Adrenal gland (tissue), 5 donors: ENCODE measurements at regions not wholly inside any gene's neighbourhood (a gene's known extent, or its start where the extent isn't known, plus 50 kb on each side); places are given as distances from the start of the nearest gene placed in this dataset.

Experiments used
- CTCF ChIP-seq, 6 experiments: fragments of 450-650 bp in 4 of 6; fragments of 200-600 bp in 2 of 6; sonication (generic) in 1 of 6; IDR thresholded peaks; 1 replicate in 5 of 6; 2 replicates in 1 of 6; pipeline versions ENCODE4 v1.5.1 to v1.8.0; 2016 to 2021; ENCODE audit warnings: antibody characterized with exemption in 6 of 6, mild to moderate bottlenecking in 2 of 6, moderate library complexity in 1 of 6
- POLR2A ChIP-seq, 2 donors: fragments of 450-650 bp; IDR thresholded peaks; one replicate each; pipeline ENCODE4 v1.6.1; 2017; ENCODE audit warnings: antibody characterized with exemption in 2 of 2, mild to moderate bottlenecking in 2 of 2, moderate library complexity in 1 of 2
- donor health status: DM: no; HTN: no; CAD: no.

GRCh38 chr10:44774676-44775401 is 136.3 kb upstream of the TMEM72 start:
- TF ChIP-seq CTCF (IDR thresholded peaks at IDR 0.05) (no peak), POLR2A (IDR thresholded peaks at IDR 0.05) (no peak)
